ENCODE measurements at regions not wholly inside any gene's neighbourhood (a gene's known extent, or its start where the extent isn't known, plus 50 kb on each side); places are given as distances from the start of the nearest gene placed in this dataset.
"Not testable (repeated sequence)": the region's sequence is repeated elsewhere in the genome, so short reads cannot be mapped to it uniquely, and the experiment has no call there.

- H3K4me2 ChIP-seq (ENCODE audit: insufficient read depth, low read length); intact Hi-C loops (cut with micrococcal nuclease); H2AFZ ChIP-seq (ENCODE audit: low read depth, low read length); DNase-seq (ENCODE audit: extremely low read depth in 1 of 4, low spot score in 3 of 4); H3K27me3 ChIP-seq (ENCODE audit: control insufficient read depth in 2 of 2, insufficient read depth in 2 of 2, low read length in 2 of 2); H3K4me3 ChIP-seq; H4K20me1 ChIP-seq (replicated peaks; ENCODE audit: control insufficient read depth, insufficient read depth, low read length); ATAC-seq; H3K9me1 ChIP-seq (ENCODE audit: control insufficient read depth, insufficient read depth, low read length); H3K9me3 ChIP-seq (replicated peaks; ENCODE audit: control insufficient read depth, insufficient read depth, low read depth, low read length); POLR2A ChIA-PET; H3K9ac ChIP-seq (ENCODE audit: insufficient read depth in 1 of 2, low read depth in 2 of 2, low read length in 2 of 2); BruUV-seq (replicated peaks); H3K36me3 ChIP-seq (ENCODE audit: control insufficient read depth, insufficient read depth, low read length); FAIRE-seq; H3K4me1 ChIP-seq (replicated peaks in 1 of 2; ENCODE audit: control insufficient read depth in 2 of 2, insufficient read depth in 2 of 2, low read length in 2 of 2); H3K27ac ChIP-seq (ENCODE audit: extremely low read depth, low read depth, low read length); CTCF ChIA-PET (ENCODE audit: low intra/inter-chr PET ratio); H3K79me2 ChIP-seq (ENCODE audit: control insufficient read depth, insufficient read depth, low read length); in situ Hi-C loops (cut with MboI): not testable (repeated sequence)
- WGBS (ENCODE audit: insufficient coverage, low coverage, missing lambda C conversion rate), result 0% methylated on average over 1 of the region's 2 CpGs
Measured at GRCh38 chr5:101627770-101628169, 668.3 kb downstream of the SLCO4C1 start.

DNA sequence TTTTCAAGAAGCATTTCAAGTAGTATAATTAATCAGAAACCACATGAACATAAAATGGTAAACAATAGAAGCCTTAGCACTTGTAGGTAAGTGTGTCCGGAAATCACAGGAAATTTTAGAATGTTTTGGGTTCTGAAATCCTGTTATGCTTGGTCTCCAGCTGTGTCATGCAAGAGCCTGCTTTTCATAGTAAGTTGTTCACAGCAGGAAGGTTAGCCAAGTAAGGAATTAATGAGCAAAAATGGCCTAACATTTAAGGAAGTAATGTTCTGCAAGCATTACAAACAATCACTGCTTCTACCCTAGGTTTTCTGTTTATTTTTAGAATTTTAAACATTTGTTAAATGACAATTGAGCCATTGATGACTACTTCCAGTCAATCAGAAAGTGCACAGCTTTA is 669.5 kb downstream of the SLCO4C1 start:
- ATAC-seq (no peak), FAIRE-seq (no peak), DNase-seq (ENCODE audit: extremely low read depth in 1 of 4, low spot score in 3 of 4) (no peak)
- ChIA-PET POLR2A (no interaction called here), CTCF (ENCODE audit: low intra/inter-chr PET ratio) (no interaction called here)
- 0% methylated on average over 1 of the region's 1 CpG for WGBS (ENCODE audit: insufficient coverage, low coverage, missing lambda C conversion rate)
- H3K27me3 ChIP-seq (ENCODE audit: control insufficient read depth in 2 of 2, insufficient read depth in 2 of 2, low read length in 2 of 2), result no peaks in the 10 kb centered on the region
- H3K4me1 ChIP-seq (replicated peaks in 1 of 2; ENCODE audit: control insufficient read depth in 2 of 2, insufficient read depth in 2 of 2, low read length in 2 of 2), result no peaks in the 10 kb centered on the region
- no peaks in the 10 kb centered on the region for H3K9me3 ChIP-seq (replicated peaks; ENCODE audit: control insufficient read depth, insufficient read depth, low read depth, low read length)
- H3K4me3 ChIP-seq, result no peak overlapping the region
- no peaks in the 10 kb centered on the region for H3K79me2 ChIP-seq (ENCODE audit: control insufficient read depth, insufficient read depth, low read length)
- BruUV-seq (replicated peaks), result no TSS peak
- no peaks in the 10 kb centered on the region for H3K9me1 ChIP-seq (ENCODE audit: control insufficient read depth, insufficient read depth, low read length)
- in situ Hi-C loops (cut with MboI), result no loop called here
- no peaks in the 10 kb centered on the region for H4K20me1 ChIP-seq (replicated peaks; ENCODE audit: control insufficient read depth, insufficient read depth, low read length)
- H2AFZ ChIP-seq (ENCODE audit: low read depth, low read length), result no peak overlapping the region
- no peaks in the 10 kb centered on the region for H3K36me3 ChIP-seq (ENCODE audit: control insufficient read depth, insufficient read depth, low read length)
- no peak overlapping the region for H3K27ac ChIP-seq (ENCODE audit: extremely low read depth, low read depth, low read length)
- H3K9ac ChIP-seq (ENCODE audit: insufficient read depth in 1 of 2, low read depth in 2 of 2, low read length in 2 of 2), result no peak overlapping the region
- intact Hi-C loops (cut with micrococcal nuclease), result no loop called here
- H3K4me2 ChIP-seq (ENCODE audit: insufficient read depth, low read length), result no peak overlapping the region
- TF ChIP-seq COPS2 (conservative IDR thresholded peaks at IDR 0.05) (no peak), MYC (IDR thresholded peaks at IDR 0.05; ENCODE audit: low read depth, low read length) (no peak), MYC (CRISPR knock-in tag; IDR thresholded peaks at IDR 0.05; ENCODE audit: borderline replicate concordance, low read depth) (no peak), ZFPM2 (CRISPR knock-in tag; IDR thresholded peaks at IDR 0.05) (no peak), ZNF134 (CRISPR knock-in tag; conservative IDR thresholded peaks at IDR 0.05) (no peak), TRIM25 (IDR thresholded peaks at IDR 0.05; ENCODE audit: borderline replicate concordance) (no peak), ZFP30 (CRISPR knock-in tag; IDR thresholded peaks at IDR 0.05; ENCODE audit: borderline replicate concordance) (no peak), FOSL1 (tag; conservative IDR thresholded peaks at IDR 0.05) (no peak)
- TF ChIP-seq, protein P1, sequence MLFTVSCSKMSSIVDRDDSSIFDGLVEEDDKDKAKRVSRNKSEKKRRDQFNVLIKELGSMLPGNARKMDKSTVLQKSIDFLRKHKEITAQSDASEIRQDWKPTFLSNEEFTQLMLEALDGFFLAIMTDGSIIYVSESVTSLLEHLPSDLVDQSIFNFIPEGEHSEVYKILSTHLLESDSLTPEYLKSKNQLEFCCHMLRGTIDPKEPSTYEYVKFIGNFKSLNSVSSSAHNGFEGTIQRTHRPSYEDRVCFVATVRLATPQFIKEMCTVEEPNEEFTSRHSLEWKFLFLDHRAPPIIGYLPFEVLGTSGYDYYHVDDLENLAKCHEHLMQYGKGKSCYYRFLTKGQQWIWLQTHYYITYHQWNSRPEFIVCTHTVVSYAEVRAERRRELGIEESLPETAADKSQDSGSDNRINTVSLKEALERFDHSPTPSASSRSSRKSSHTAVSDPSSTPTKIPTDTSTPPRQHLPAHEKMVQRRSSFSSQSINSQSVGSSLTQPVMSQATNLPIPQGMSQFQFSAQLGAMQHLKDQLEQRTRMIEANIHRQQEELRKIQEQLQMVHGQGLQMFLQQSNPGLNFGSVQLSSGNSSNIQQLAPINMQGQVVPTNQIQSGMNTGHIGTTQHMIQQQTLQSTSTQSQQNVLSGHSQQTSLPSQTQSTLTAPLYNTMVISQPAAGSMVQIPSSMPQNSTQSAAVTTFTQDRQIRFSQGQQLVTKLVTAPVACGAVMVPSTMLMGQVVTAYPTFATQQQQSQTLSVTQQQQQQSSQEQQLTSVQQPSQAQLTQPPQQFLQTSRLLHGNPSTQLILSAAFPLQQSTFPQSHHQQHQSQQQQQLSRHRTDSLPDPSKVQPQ (CRISPR knock-in tag; IDR thresholded peaks at IDR 0.05; ENCODE audit: borderline replicate concordance), result no peak
- TF ChIP-seq, protein P2, sequence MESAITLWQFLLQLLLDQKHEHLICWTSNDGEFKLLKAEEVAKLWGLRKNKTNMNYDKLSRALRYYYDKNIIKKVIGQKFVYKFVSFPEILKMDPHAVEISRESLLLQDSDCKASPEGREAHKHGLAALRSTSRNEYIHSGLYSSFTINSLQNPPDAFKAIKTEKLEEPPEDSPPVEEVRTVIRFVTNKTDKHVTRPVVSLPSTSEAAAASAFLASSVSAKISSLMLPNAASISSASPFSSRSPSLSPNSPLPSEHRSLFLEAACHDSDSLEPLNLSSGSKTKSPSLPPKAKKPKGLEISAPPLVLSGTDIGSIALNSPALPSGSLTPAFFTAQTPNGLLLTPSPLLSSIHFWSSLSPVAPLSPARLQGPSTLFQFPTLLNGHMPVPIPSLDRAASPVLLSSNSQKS (CRISPR knock-in tag; IDR thresholded peaks at IDR 0.05), result no peak

All from K562 (cell line).